Sigmoid colon (tissue), 4 donors: ENCODE measurements at regions not wholly inside any gene's neighbourhood (a gene's known extent, or its start where the extent isn't known, plus 50 kb on each side); places are given as distances from the start of the nearest gene placed in this dataset.

Experiments used
- POLR2AphosphoS5 ChIP-seq, 4 donors: sonication (generic); formaldehyde crosslinking; IDR thresholded peaks; one replicate each; pipeline ENCODE4 v1.6.1; 2017; ENCODE audit warnings: antibody characterized with exemption in 4 of 4
- TF ChIP-seq, protein P1 (sequence below), 4 experiments: fragments of 450-650 bp in 3 of 4; fragments of 200-600 bp in 1 of 4; IDR thresholded peaks; one replicate each; pipeline ENCODE4 v1.5.1; 2016 to 2019; ENCODE audit warnings: antibody characterized with exemption in 4 of 4, mild to moderate bottlenecking in 3 of 4, moderate library complexity in 2 of 4

DNA sequence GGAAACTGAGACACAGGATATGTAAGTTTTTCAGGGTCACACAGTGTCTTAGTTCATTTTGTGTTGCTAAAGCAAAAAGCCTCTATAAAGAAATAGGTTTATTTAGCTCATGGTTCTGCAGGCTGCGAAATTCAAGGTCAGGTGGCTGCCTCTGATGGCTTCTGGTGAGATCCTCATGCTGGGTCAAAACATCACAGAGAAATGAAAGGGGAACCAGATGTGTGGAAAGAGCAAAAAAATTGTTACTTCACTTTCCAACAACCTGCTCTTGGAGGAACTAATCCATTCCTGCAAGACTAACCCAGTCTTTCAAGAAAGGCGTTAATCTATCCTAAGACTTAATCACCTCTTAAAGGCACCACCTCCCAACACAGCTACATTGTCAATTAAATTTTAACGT is 64.2 kb upstream of the UBL3 start:
- TF ChIP-seq POLR2AphosphoS5 (IDR thresholded peaks at IDR 0.05): no peak
- TF ChIP-seq, protein P1, sequence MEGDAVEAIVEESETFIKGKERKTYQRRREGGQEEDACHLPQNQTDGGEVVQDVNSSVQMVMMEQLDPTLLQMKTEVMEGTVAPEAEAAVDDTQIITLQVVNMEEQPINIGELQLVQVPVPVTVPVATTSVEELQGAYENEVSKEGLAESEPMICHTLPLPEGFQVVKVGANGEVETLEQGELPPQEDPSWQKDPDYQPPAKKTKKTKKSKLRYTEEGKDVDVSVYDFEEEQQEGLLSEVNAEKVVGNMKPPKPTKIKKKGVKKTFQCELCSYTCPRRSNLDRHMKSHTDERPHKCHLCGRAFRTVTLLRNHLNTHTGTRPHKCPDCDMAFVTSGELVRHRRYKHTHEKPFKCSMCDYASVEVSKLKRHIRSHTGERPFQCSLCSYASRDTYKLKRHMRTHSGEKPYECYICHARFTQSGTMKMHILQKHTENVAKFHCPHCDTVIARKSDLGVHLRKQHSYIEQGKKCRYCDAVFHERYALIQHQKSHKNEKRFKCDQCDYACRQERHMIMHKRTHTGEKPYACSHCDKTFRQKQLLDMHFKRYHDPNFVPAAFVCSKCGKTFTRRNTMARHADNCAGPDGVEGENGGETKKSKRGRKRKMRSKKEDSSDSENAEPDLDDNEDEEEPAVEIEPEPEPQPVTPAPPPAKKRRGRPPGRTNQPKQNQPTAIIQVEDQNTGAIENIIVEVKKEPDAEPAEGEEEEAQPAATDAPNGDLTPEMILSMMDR (IDR thresholded peaks at IDR 0.05): no peak
